Uterus (tissue), 3 donors: ENCODE measurements at regions not wholly inside any gene's neighbourhood (a gene's known extent, or its start where the extent isn't known, plus 50 kb on each side); places are given as distances from the start of the nearest gene placed in this dataset.

Experiments used
- DNase-seq, 2 donors: peaks; one replicate each; pipeline ENCODE4 v3.0.0-alpha.2; 2019 to 2020
- H3K27ac ChIP-seq, 2 donors: fragments of 200-600 bp; sonication (generic); 1 replicate in 1 of 2; 2 replicates in 1 of 2; pipeline ENCODE4 v1.5.1; 2016 to 2018
- H3K27me3 ChIP-seq, 2 donors: fragments of 200-600 bp; sonication (generic); one replicate each; pipeline ENCODE4 v1.5.1; 2018 to 2019; ENCODE audit warnings: control low read depth in 1 of 2
- H3K36me3 ChIP-seq, 2 donors: fragments of 200-600 bp; sonication (generic); one replicate each; pipeline ENCODE4 v1.5.1; 2019; ENCODE audit warnings: control low read depth in 1 of 2
- H3K4me1 ChIP-seq, 2 donors: fragments of 200-600 bp; sonication (generic); one replicate each; pipeline ENCODE4 v1.5.1; 2018 to 2019; ENCODE audit warnings: control low read depth in 1 of 2
- H3K4me3 ChIP-seq, 2 donors: fragments of 200-600 bp; sonication (generic); 1 replicate in 1 of 2; 2 replicates in 1 of 2; pipeline ENCODE4 v1.5.1; 2018 to 2019; ENCODE audit warnings: mild to moderate bottlenecking in 1 of 2
- H3K9me3 ChIP-seq, 2 donors: fragments of 200-600 bp; sonication (generic); one replicate each; pipeline ENCODE4 v1.5.1; 2019; ENCODE audit warnings: control low read depth in 1 of 2
- CTCF ChIP-seq, 4 experiments: fragments of 200-600 bp in 2 of 4; fragments of 450-650 bp in 2 of 4; sonication (generic) in 2 of 4; IDR thresholded peaks; one replicate each; pipeline ENCODE4 v1.5.1; 2016 to 2019; ENCODE audit warnings: antibody characterized with exemption in 4 of 4, mild to moderate bottlenecking in 2 of 4, moderate library complexity in 1 of 4
- POLR2A ChIP-seq, 2 donors: fragments of 450-650 bp; IDR thresholded peaks; one replicate each; pipeline ENCODE4 v1.6.1; 2016; ENCODE audit warnings: antibody characterized with exemption in 2 of 2, mild to moderate bottlenecking in 1 of 2, moderate library complexity in 1 of 2
- intact Hi-C: fragments of 100-400 bp; cut with DNase I; formaldehyde crosslinking; loops from one replicate; pipeline ENCODE4 v1.15.1; 2023; ENCODE audit warnings: low total_unique reads
- donor health status: DM: yes; HTN: yes; CAD: no.

- TF ChIP-seq POLR2A (IDR thresholded peaks at IDR 0.05) (no peak), CTCF (IDR thresholded peaks at IDR 0.05) (no peak)
- intact Hi-C loops = no loop called here
- DNase-seq = no peak
Measured at GRCh38 chr2:236762628-236763027, 193.0 kb downstream of the ACKR3 start.

DNA sequence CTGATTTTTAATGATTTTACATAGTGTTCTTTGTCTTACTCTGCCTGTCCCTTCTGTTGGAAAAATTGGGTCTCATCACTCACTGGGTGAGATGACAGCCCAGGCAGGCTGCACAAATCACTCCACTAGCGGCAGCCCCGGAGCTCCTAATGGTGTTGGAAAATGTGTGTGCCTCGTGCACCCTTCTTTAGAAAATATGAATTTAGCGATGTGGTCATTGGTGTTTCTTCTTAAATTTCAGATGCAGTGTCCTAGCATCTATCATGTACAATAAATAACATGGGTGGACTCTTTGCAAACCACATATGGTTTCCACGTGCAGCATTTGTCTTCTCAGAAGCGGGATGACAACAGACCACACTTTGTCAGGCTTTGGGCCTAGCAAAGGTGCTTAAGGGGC lies 194.2 kb downstream of the ACKR3 start:
- Histone ChIP-seq H3K27ac (no peak overlapping the region), H3K27me3 (no peaks in the 10 kb centered on the region), H3K4me3 (no peak overlapping the region), H3K9me3 (no peaks in the 10 kb centered on the region), H3K4me1 (no peaks in the 10 kb centered on the region), H3K36me3 (no peaks in the 10 kb centered on the region)
- no peak for TF ChIP-seq CTCF (IDR thresholded peaks at IDR 0.05)
- no peak for TF ChIP-seq POLR2A (IDR thresholded peaks at IDR 0.05)
- DNase-seq = no peak
- intact Hi-C loops = no loop called here

More at GRCh38 chr2:236762628-236763027, 193.0 kb downstream of the ACKR3 start:
- Histone ChIP-seq H3K4me3 (no peak overlapping the region), H3K9me3 (no peaks in the 10 kb centered on the region), H3K27me3 (no peaks in the 10 kb centered on the region), H3K4me1 (no peaks in the 10 kb centered on the region), H3K27ac (no peak overlapping the region), H3K36me3 (no peaks in the 10 kb centered on the region)

GRCh38 chr2:236764716-236765115 lies 195.1 kb downstream of the ACKR3 start:
- Histone ChIP-seq H3K4me1 (no peaks in the 10 kb centered on the region), H3K36me3 (no peaks in the 10 kb centered on the region), H3K27me3 (no peaks in the 10 kb centered on the region), H3K27ac (no peak overlapping the region), H3K9me3 (no peaks in the 10 kb centered on the region), H3K4me3 (no peak overlapping the region)
- TF ChIP-seq CTCF (IDR thresholded peaks at IDR 0.05) (no peak), POLR2A (IDR thresholded peaks at IDR 0.05) (no peak)
- intact Hi-C loops = no loop called here
- no peak for DNase-seq

DNA sequence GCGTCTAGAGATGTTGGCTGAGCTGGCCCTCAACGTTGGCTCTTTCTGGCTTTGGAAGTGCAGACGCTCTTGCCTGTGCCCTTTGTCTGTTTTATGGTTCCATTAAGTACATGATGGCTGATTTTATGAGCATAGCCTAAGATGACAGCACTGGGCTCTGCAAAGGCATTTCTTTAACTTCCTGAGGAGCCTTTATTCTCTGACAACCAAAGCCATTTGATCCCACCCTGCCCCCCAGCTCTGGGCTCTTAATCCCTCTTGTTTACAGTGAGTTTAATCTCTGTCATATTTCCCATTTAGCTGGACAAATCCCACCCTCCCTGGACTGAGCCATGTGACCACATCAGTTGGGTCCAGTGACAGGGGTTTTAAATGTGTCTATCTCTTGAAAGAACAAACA lies 195.9 kb downstream of the ACKR3 start:
- Histone ChIP-seq H3K4me1 (no peaks in the 10 kb centered on the region), H3K9me3 (no peaks in the 10 kb centered on the region), H3K4me3 (no peak overlapping the region), H3K27ac (no peak overlapping the region), H3K27me3 (no peaks in the 10 kb centered on the region), H3K36me3 (no peaks in the 10 kb centered on the region)
- TF ChIP-seq POLR2A (IDR thresholded peaks at IDR 0.05) (no peak), CTCF (IDR thresholded peaks at IDR 0.05) (no peak)
- DNase-seq = no peak
- intact Hi-C loops = no loop called here

GRCh38 chr2:236766850-236767249 lies 197.2 kb downstream of the ACKR3 start:
- H3K4me1 ChIP-seq = no peaks in the 10 kb centered on the region
- H3K27ac ChIP-seq = no peak overlapping the region
- H3K27me3 ChIP-seq = no peaks in the 10 kb centered on the region
- no peak overlapping the region for H3K4me3 ChIP-seq
- DNase-seq = no peak
- H3K9me3 ChIP-seq = no peaks in the 10 kb centered on the region
- no peaks in the 10 kb centered on the region for H3K36me3 ChIP-seq
- no peak for TF ChIP-seq CTCF (IDR thresholded peaks at IDR 0.05)
- no peak for TF ChIP-seq POLR2A (IDR thresholded peaks at IDR 0.05)
- intact Hi-C loops = no loop called here
